GM18517 (cell line): ENCODE measurements at regions not wholly inside any gene's neighbourhood (a gene's known extent, or its start where the extent isn't known, plus 50 kb on each side); places are given as distances from the start of the nearest gene placed in this dataset.
"Not testable (repeated sequence)": the region's sequence is repeated elsewhere in the genome, so short reads cannot be mapped to it uniquely, and the experiment has no call there.

ENCODE experiments used
- ATAC-seq: cut with Tn5 transposase; IDR thresholded peaks from one replicate; pipeline ENCODE4 v1.9.1; 2021; ENCODE audit warnings: mild to moderate bottlenecking, moderate library complexity; ENCODE audit not compliant: unreplicated experiment

- ATAC-seq: no peak
These were observed 53.8 kb upstream of the C2CD4B start for GRCh38 chr15:62218841-62219240.

- ATAC-seq: no peak
These were observed 54.7 kb upstream of the C2CD4B start for GRCh38 chr15:62219799-62220198.

GRCh38 chr15:62223020-62223419, 57.9 kb upstream of the C2CD4B start:
- no peak for ATAC-seq

GRCh38 chr15:62228604-62229003, 63.5 kb upstream of the C2CD4B start:
- no peak for ATAC-seq

- no peak for ATAC-seq
These were observed 66.8 kb upstream of the C2CD4B start for GRCh38 chr15:62231856-62232255.

- ATAC-seq: no peak
These were observed 75.3 kb upstream of the C2CD4B start for GRCh38 chr15:62240121-62241096.

- ATAC-seq: no peak
These were observed 76.2 kb upstream of the C2CD4B start for GRCh38 chr15:62241135-62241770.

- ATAC-seq: no peak
These were observed 77.9 kb upstream of the C2CD4B start for GRCh38 chr15:62242999-62243398.

- no peak for ATAC-seq
These were observed 79.7 kb upstream of the C2CD4B start for GRCh38 chr15:62244762-62245161.

GRCh38 chr15:62248277-62248984, 83.3 kb upstream of the C2CD4B start:
- no peak for ATAC-seq

- no peak for ATAC-seq
These were observed 84.4 kb upstream of the C2CD4B start for GRCh38 chr15:62249501-62249900.

GRCh38 chr15:62250186-62250585, 85.1 kb upstream of the C2CD4B start:
- no peak for ATAC-seq

- no peak for ATAC-seq
These were observed 85.9 kb upstream of the C2CD4B start for GRCh38 chr15:62250978-62251377.

- no peak for ATAC-seq
These were observed 88.2 kb upstream of the C2CD4B start for GRCh38 chr15:62253294-62253693.

GRCh38 chr15:62254137-62254934, 89.3 kb upstream of the C2CD4B start:
- no peak for ATAC-seq

GRCh38 chr15:62256430-62256829, 91.3 kb upstream of the C2CD4B start:
- not testable (repeated sequence) for ATAC-seq

- ATAC-seq: no peak
These were observed 93.0 kb upstream of the C2CD4B start for GRCh38 chr15:62257996-62258521.

- ATAC-seq: no peak
These were observed 97.3 kb upstream of the C2CD4B start for GRCh38 chr15:62262305-62262941.

- no peak for ATAC-seq
These were observed 99.1 kb upstream of the C2CD4B start for GRCh38 chr15:62264196-62264595.

GRCh38 chr15:62269504-62269903, 104.4 kb upstream of the C2CD4B start:
- no peak for ATAC-seq
